ENCODE measurements at regions not wholly inside any gene's neighbourhood (a gene's known extent, or its start where the extent isn't known, plus 50 kb on each side); places are given as distances from the start of the nearest gene placed in this dataset.
A peak's percentile ranks its signal among the peaks of the same experiment; 100 is the strongest.

DNA sequence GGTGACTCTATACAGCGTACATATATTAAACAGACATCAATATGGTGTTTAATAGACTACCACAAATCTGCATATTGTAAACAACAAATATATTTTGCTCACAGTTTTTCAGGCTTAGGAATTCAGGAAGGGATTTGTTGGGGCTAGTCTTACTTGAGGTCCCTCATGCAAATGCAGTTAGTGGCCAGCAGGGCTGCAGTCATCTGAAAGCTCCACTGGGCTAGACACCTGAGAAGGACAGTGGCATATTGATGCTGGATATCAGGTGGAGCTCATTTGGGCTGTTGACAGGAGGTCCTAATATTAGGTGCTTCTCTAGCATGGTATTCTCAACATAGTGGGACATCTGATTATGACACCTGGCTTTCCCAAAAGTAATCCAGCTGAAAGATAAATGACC is 493.8 kb upstream of the PABPC4L start:
- Histone ChIP-seq H3K4me3 (replicated peaks in 1 of 2; ENCODE audit: low read depth in 1 of 2, low read length in 2 of 2) (no peak overlapping the region), H3K27me3 (ENCODE audit: insufficient read depth, low read length) (no peaks in the 10 kb centered on the region), H4K20me1 (ENCODE audit: insufficient read depth) (no peaks in the 10 kb centered on the region), H3K9me3 (ENCODE audit: control insufficient read depth in 1 of 2, insufficient read depth in 1 of 2, low read depth in 1 of 2, low read length in 2 of 2) (no peaks in the 10 kb centered on the region), H3K9ac (ENCODE audit: low read length) (no peak overlapping the region), H2AFZ (ENCODE audit: low read depth, low read length, poor library complexity, severe bottlenecking) (no peak overlapping the region), H3K79me2 (ENCODE audit: insufficient read depth, low read length) (no peaks in the 10 kb centered on the region), H3K9me2 (ENCODE audit: insufficient read depth) (no peaks in the 10 kb centered on the region), H3K27ac (ENCODE audit: low read depth, low read length) (no peak overlapping the region), H3K4me2 (ENCODE audit: low read length) (no peak overlapping the region), H3K36me3 (ENCODE audit: control insufficient read depth in 1 of 2, insufficient read depth in 2 of 2, low read length in 2 of 2) (no peaks in the 10 kb centered on the region), H3K4me1 (ENCODE audit: control insufficient read depth in 1 of 2, insufficient read depth in 2 of 2, low read length in 2 of 2) (no peaks in the 10 kb centered on the region)
- no peak for DNase-seq (ENCODE audit: low read depth, low spot score)
- intact Hi-C loops (cut with micrococcal nuclease): no loop called here
- peak; percentile 72 for ATAC-seq
- BruUV-seq (replicated peaks): no TSS peak
- RAD21 ChIA-PET (ENCODE audit: low non-redundant PET in 1 of 2, low total read pairs in 2 of 2, uncharacterized antibody in 2 of 2, unreplicated experiment in 2 of 2): interaction anchor here in 1 of 2 experiments (0.6 kb wide), 1 partner anchor 22 kb away, joined by 3 read pairs; no protein-coding TSS in a partner anchor
- TF ChIP-seq FOSL1 (IDR thresholded peaks at IDR 0.05; ENCODE audit: low read depth): no peak
- TF ChIP-seq, protein P1, sequence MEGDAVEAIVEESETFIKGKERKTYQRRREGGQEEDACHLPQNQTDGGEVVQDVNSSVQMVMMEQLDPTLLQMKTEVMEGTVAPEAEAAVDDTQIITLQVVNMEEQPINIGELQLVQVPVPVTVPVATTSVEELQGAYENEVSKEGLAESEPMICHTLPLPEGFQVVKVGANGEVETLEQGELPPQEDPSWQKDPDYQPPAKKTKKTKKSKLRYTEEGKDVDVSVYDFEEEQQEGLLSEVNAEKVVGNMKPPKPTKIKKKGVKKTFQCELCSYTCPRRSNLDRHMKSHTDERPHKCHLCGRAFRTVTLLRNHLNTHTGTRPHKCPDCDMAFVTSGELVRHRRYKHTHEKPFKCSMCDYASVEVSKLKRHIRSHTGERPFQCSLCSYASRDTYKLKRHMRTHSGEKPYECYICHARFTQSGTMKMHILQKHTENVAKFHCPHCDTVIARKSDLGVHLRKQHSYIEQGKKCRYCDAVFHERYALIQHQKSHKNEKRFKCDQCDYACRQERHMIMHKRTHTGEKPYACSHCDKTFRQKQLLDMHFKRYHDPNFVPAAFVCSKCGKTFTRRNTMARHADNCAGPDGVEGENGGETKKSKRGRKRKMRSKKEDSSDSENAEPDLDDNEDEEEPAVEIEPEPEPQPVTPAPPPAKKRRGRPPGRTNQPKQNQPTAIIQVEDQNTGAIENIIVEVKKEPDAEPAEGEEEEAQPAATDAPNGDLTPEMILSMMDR (IDR thresholded peaks at IDR 0.05 in 2 of 3, conservative IDR thresholded peaks at IDR 0.05 in 1 of 3; ENCODE audit: borderline replicate concordance in 1 of 3, insufficient read depth in 1 of 3, low read depth in 2 of 3, low read length in 2 of 3): peak in 2 of 3 experiments; percentile 42; a peak in 4 of 6 replicates
- TF ChIP-seq CEBPB (IDR thresholded peaks at IDR 0.05; ENCODE audit: low read depth): no peak
- TF ChIP-seq EZH2phosphoT487 (IDR thresholded peaks at IDR 0.05; ENCODE audit: borderline replicate concordance): no peak
- no peak for TF ChIP-seq TCF7L2 (IDR thresholded peaks at IDR 0.05; ENCODE audit: borderline replicate concordance, extremely low read depth, insufficient read depth, insufficient read length)
- TF ChIP-seq SP1 (IDR thresholded peaks at IDR 0.05; ENCODE audit: low read depth): no peak
- POLR2A ChIA-PET: no interaction called here
- CTCF ChIA-PET: no interaction called here

DNA sequence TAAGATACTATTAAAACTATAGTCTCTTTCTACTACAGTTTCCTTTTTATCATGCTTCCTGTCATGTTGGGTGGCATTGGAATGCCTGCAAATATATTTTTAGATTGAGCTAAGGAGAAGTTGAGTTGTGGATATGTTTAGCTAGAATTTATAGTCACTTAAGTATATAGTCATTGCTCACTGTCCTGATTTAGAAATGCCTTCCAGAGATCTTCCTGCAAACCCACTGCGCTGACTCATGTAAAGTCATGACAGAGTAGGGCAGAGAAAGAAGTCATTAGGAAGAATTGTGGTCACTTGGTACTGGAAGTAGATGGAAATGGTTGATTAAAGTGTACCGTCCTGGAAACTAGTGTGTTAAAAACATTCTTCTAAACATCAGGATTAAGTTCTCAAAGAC is 490.3 kb upstream of the PABPC4L start:
- no peak overlapping the region for H3K4me2 ChIP-seq (ENCODE audit: low read length)
- intact Hi-C loops (cut with micrococcal nuclease): no loop called here
- ATAC-seq (no peak), DNase-seq (ENCODE audit: low read depth, low spot score) (no peak)
- no peaks in the 10 kb centered on the region for H3K9me3 ChIP-seq (ENCODE audit: control insufficient read depth in 1 of 2, insufficient read depth in 1 of 2, low read depth in 1 of 2, low read length in 2 of 2)
- H4K20me1 ChIP-seq (ENCODE audit: insufficient read depth): no peaks in the 10 kb centered on the region
- H3K27ac ChIP-seq (ENCODE audit: low read depth, low read length): no peak overlapping the region
- no peaks in the 10 kb centered on the region for H3K36me3 ChIP-seq (ENCODE audit: control insufficient read depth in 1 of 2, insufficient read depth in 2 of 2, low read length in 2 of 2)
- H3K4me1 ChIP-seq (ENCODE audit: control insufficient read depth in 1 of 2, insufficient read depth in 2 of 2, low read length in 2 of 2): no peaks in the 10 kb centered on the region
- BruUV-seq (replicated peaks): no TSS peak
- H3K27me3 ChIP-seq (ENCODE audit: insufficient read depth, low read length): no peaks in the 10 kb centered on the region
- no peak overlapping the region for H3K9ac ChIP-seq (ENCODE audit: low read length)
- H3K79me2 ChIP-seq (ENCODE audit: insufficient read depth, low read length): no peaks in the 10 kb centered on the region
- ChIA-PET RAD21 (ENCODE audit: low non-redundant PET in 1 of 2, low total read pairs in 2 of 2, uncharacterized antibody in 2 of 2, unreplicated experiment in 2 of 2) (no interaction called here), CTCF (no interaction called here), POLR2A (no interaction called here)
- H2AFZ ChIP-seq (ENCODE audit: low read depth, low read length, poor library complexity, severe bottlenecking): no peak overlapping the region
- no peaks in the 10 kb centered on the region for H3K9me2 ChIP-seq (ENCODE audit: insufficient read depth)
- H3K4me3 ChIP-seq (replicated peaks in 1 of 2; ENCODE audit: low read depth in 1 of 2, low read length in 2 of 2): no peak overlapping the region
- TF ChIP-seq SRF (IDR thresholded peaks at IDR 0.05; ENCODE audit: low read depth) (no peak), CBX3 (IDR thresholded peaks at IDR 0.05; ENCODE audit: low read depth) (no peak)
- TF ChIP-seq, protein P2, sequence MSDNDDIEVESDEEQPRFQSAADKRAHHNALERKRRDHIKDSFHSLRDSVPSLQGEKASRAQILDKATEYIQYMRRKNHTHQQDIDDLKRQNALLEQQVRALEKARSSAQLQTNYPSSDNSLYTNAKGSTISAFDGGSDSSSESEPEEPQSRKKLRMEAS (IDR thresholded peaks at IDR 0.05): no peak
- TF ChIP-seq, protein P3, sequence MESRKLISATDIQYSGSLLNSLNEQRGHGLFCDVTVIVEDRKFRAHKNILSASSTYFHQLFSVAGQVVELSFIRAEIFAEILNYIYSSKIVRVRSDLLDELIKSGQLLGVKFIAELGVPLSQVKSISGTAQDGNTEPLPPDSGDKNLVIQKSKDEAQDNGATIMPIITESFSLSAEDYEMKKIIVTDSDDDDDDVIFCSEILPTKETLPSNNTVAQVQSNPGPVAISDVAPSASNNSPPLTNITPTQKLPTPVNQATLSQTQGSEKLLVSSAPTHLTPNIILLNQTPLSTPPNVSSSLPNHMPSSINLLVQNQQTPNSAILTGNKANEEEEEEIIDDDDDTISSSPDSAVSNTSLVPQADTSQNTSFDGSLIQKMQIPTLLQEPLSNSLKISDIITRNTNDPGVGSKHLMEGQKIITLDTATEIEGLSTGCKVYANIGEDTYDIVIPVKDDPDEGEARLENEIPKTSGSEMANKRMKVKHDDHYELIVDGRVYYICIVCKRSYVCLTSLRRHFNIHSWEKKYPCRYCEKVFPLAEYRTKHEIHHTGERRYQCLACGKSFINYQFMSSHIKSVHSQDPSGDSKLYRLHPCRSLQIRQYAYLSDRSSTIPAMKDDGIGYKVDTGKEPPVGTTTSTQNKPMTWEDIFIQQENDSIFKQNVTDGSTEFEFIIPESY (IDR thresholded peaks at IDR 0.05; ENCODE audit: extremely low read depth, insufficient replicate concordance, low read length): no peak
- TF ChIP-seq, protein P4, sequence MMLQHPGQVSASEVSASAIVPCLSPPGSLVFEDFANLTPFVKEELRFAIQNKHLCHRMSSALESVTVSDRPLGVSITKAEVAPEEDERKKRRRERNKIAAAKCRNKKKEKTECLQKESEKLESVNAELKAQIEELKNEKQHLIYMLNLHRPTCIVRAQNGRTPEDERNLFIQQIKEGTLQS (IDR thresholded peaks at IDR 0.05): no peak
- TF ChIP-seq, protein P1 (IDR thresholded peaks at IDR 0.05 in 2 of 3, conservative IDR thresholded peaks at IDR 0.05 in 1 of 3; ENCODE audit: borderline replicate concordance in 1 of 3, insufficient read depth in 1 of 3, low read depth in 2 of 3, low read length in 2 of 3): no peak

Data from HCT116 (cell line).